ENCODE measurements at regions not wholly inside any gene's neighbourhood (a gene's known extent, or its start where the extent isn't known, plus 50 kb on each side); places are given as distances from the start of the nearest gene placed in this dataset.
"Not testable (repeated sequence)": the region's sequence is repeated elsewhere in the genome, so short reads cannot be mapped to it uniquely, and the experiment has no call there.

DNA sequence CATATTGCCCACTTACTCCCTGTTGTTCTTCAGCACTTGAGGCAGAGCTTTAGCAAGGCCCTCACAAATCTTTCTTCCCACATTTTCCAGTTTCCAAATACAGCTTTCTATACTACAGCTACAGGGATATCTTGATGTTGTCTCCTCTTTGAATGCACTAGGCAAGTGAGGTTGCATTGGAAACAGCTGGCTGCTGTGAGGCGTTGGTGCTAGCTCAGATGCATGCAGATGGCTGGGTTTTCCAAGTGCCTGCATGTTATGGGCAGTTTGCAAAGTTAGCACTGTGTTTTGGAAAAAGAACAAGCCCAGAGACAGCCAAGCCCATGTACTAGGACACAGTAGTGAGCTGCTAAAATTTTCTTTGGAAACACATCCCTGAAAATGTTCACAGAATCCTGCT is 315.1 kb upstream of the RASGEF1B start:
- Histone ChIP-seq H3K36me3 (ENCODE audit: control insufficient read depth in 2 of 2, extremely low read depth in 1 of 2, insufficient read depth in 1 of 2, low read length in 1 of 2) (no peaks in the 10 kb centered on the region), H3K27me3 (replicated peaks in 1 of 2; ENCODE audit: control insufficient read depth in 2 of 2, extremely low read depth in 1 of 2, insufficient read depth in 2 of 2, low read length in 1 of 2) (no peaks in the 10 kb centered on the region), H3K4me3 (ENCODE audit: control insufficient read depth in 1 of 2, extremely low read depth in 1 of 2, low read length in 1 of 2) (no peak overlapping the region), H3K4me1 (ENCODE audit: control insufficient read depth in 1 of 2, extremely low read depth in 1 of 2, insufficient read depth in 2 of 2, low read length in 2 of 2) (peaks cover 3 to 5% of the 10 kb centered on the region in 2 experiments), H3K27ac (ENCODE audit: low read length) (no peak overlapping the region), H3K9me3 (no peaks in the 10 kb centered on the region)
- Mint-ChIP-seq H3K36me3 (no peaks in the 10 kb centered on the region), H3K4me3 (no peak overlapping the region), H3K9me3 (no peaks in the 10 kb centered on the region), H3K27me3 (no peaks in the 10 kb centered on the region), H3K27ac (no peak overlapping the region), H3K4me1 (peaks cover 6 to 14% (median 14%) of the 10 kb centered on the region in 3 donors)
- CTCF ChIA-PET = no interaction called here
- ATAC-seq (replicated peaks in 1 of 4) (no peak), DNase-seq (no peak)
- 83% methylated on average over 1 of the region's 1 CpG for WGBS (ENCODE audit: insufficient coverage)
- POLR2A ChIA-PET = no interaction called here

GRCh38 chr4:81786063-81786763 is 314.5 kb upstream of the RASGEF1B start:
- DNase-seq (no peak), ATAC-seq (replicated peaks in 1 of 4) (no peak)
- H3K27ac Mint-ChIP-seq = no peak overlapping the region
- no peak overlapping the region for H3K4me3 Mint-ChIP-seq
- no peaks in the 10 kb centered on the region for H3K27me3 Mint-ChIP-seq
- Histone ChIP-seq H3K36me3 (ENCODE audit: control insufficient read depth in 2 of 2, extremely low read depth in 1 of 2, insufficient read depth in 1 of 2, low read length in 1 of 2) (no peaks in the 10 kb centered on the region), H3K27ac (ENCODE audit: low read length) (no peak overlapping the region), H3K4me1 (ENCODE audit: control insufficient read depth in 1 of 2, extremely low read depth in 1 of 2, insufficient read depth in 2 of 2, low read length in 2 of 2) (peaks cover 3 to 5% of the 10 kb centered on the region in 2 experiments), H3K4me3 (ENCODE audit: control insufficient read depth in 1 of 2, extremely low read depth in 1 of 2, low read length in 1 of 2) (no peak overlapping the region), H3K27me3 (replicated peaks in 1 of 2; ENCODE audit: control insufficient read depth in 2 of 2, extremely low read depth in 1 of 2, insufficient read depth in 2 of 2, low read length in 1 of 2) (no peaks in the 10 kb centered on the region), H3K9me3 (no peaks in the 10 kb centered on the region)
- WGBS (ENCODE audit: insufficient coverage) = 50% methylated on average over 2 of the region's 4 CpGs
- H3K36me3 Mint-ChIP-seq = no peaks in the 10 kb centered on the region
- H3K4me1 Mint-ChIP-seq = peaks cover 6 to 14% (median 14%) of the 10 kb centered on the region in 3 donors
- ChIA-PET POLR2A (no interaction called here), CTCF (no interaction called here)
- H3K9me3 Mint-ChIP-seq = no peaks in the 10 kb centered on the region

GRCh38 chr4:81785338-81785737 is 313.6 kb upstream of the RASGEF1B start:
- DNase-seq (no peak), ATAC-seq (replicated peaks in 1 of 4) (no peak)
- H3K27ac ChIP-seq (ENCODE audit: low read length) = no peak overlapping the region
- no peaks in the 10 kb centered on the region for H3K27me3 ChIP-seq (replicated peaks in 1 of 2; ENCODE audit: control insufficient read depth in 2 of 2, extremely low read depth in 1 of 2, insufficient read depth in 2 of 2, low read length in 1 of 2)
- H3K4me1 Mint-ChIP-seq = peaks cover 6 to 14% (median 9%) of the 10 kb centered on the region in 3 donors
- no peak overlapping the region for H3K27ac Mint-ChIP-seq
- H3K36me3 Mint-ChIP-seq = no peaks in the 10 kb centered on the region
- no peak overlapping the region for H3K4me3 ChIP-seq (ENCODE audit: control insufficient read depth in 1 of 2, extremely low read depth in 1 of 2, low read length in 1 of 2)
- ChIA-PET POLR2A (no interaction called here), CTCF (no interaction called here)
- H3K27me3 Mint-ChIP-seq = no peaks in the 10 kb centered on the region
- no peaks in the 10 kb centered on the region for H3K9me3 ChIP-seq
- 100% methylated on average over 2 of the region's 4 CpGs for WGBS (ENCODE audit: insufficient coverage)
- no peaks in the 10 kb centered on the region for H3K36me3 ChIP-seq (ENCODE audit: control insufficient read depth in 2 of 2, extremely low read depth in 1 of 2, insufficient read depth in 1 of 2, low read length in 1 of 2)
- H3K4me3 Mint-ChIP-seq = no peak overlapping the region
- H3K9me3 Mint-ChIP-seq = no peaks in the 10 kb centered on the region
- H3K4me1 ChIP-seq (ENCODE audit: control insufficient read depth in 1 of 2, extremely low read depth in 1 of 2, insufficient read depth in 2 of 2, low read length in 2 of 2) = peaks cover 3 to 5% of the 10 kb centered on the region in 2 experiments

GRCh38 chr4:81783558-81783957 is 311.9 kb upstream of the RASGEF1B start:
- no peak for ATAC-seq (replicated peaks in 1 of 4)
- H3K9me3 Mint-ChIP-seq = no peaks in the 10 kb centered on the region
- H3K4me3 Mint-ChIP-seq = no peak overlapping the region
- no CpG with 5 or more reads among the region's 2 CpGs for WGBS (ENCODE audit: insufficient coverage)
- no peaks in the 10 kb centered on the region for H3K4me1 ChIP-seq (ENCODE audit: control insufficient read depth in 1 of 2, extremely low read depth in 1 of 2, insufficient read depth in 2 of 2, low read length in 2 of 2)
- no peak overlapping the region for H3K27ac Mint-ChIP-seq
- H3K4me1 Mint-ChIP-seq = no peaks in the 10 kb centered on the region
- no peak overlapping the region for H3K4me3 ChIP-seq (ENCODE audit: control insufficient read depth in 1 of 2, extremely low read depth in 1 of 2, low read length in 1 of 2)
- CTCF ChIA-PET = interaction anchor here in 1 of 2 donors (0.6 kb wide), 1 partner anchor 8 kb away, joined by 9 read pairs; no protein-coding TSS in a partner anchor
- DNase-seq = no peak
- H3K27ac ChIP-seq (ENCODE audit: low read length) = no peak overlapping the region
- no peaks in the 10 kb centered on the region for H3K9me3 ChIP-seq
- POLR2A ChIA-PET = interaction anchor here in 1 of 2 donors (0.6 kb wide), 1 partner anchor 803 kb away, joined by 3 read pairs; no protein-coding TSS in a partner anchor
- H3K36me3 ChIP-seq (ENCODE audit: control insufficient read depth in 2 of 2, extremely low read depth in 1 of 2, insufficient read depth in 1 of 2, low read length in 1 of 2) = no peaks in the 10 kb centered on the region
- H3K36me3 Mint-ChIP-seq = no peaks in the 10 kb centered on the region
- H3K27me3 ChIP-seq (replicated peaks in 1 of 2; ENCODE audit: control insufficient read depth in 2 of 2, extremely low read depth in 1 of 2, insufficient read depth in 2 of 2, low read length in 1 of 2) = no peaks in the 10 kb centered on the region
- H3K27me3 Mint-ChIP-seq = no peaks in the 10 kb centered on the region

DNA sequence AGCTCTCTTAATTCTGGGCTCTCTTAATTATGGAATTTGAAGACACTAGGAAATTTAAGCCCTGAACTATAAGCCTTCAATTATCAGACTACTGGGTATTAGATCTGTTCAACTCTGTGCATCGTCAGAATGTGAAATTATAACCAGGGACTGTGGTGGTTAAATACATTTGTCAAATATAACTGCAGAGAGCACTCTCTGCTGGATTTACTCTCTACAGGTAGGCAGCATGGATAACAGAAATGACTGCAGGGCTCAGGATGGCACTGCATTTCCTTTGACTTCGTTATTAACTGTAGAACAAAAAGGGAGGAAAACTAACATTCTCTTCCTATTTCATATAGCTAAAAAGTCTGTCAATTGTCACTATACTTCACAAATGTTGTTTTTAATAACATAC is 310.1 kb upstream of the RASGEF1B start:
- Mint-ChIP-seq H3K9me3 (no peaks in the 10 kb centered on the region), H3K27me3 (no peaks in the 10 kb centered on the region), H3K4me1 (no peaks in the 10 kb centered on the region), H3K4me3 (no peak overlapping the region), H3K36me3 (no peaks in the 10 kb centered on the region), H3K27ac (no peak overlapping the region)
- Histone ChIP-seq H3K9me3 (no peaks in the 10 kb centered on the region), H3K27ac (ENCODE audit: low read length) (no peak overlapping the region), H3K36me3 (ENCODE audit: control insufficient read depth in 2 of 2, extremely low read depth in 1 of 2, insufficient read depth in 1 of 2, low read length in 1 of 2) (no peaks in the 10 kb centered on the region), H3K4me3 (ENCODE audit: control insufficient read depth in 1 of 2, extremely low read depth in 1 of 2, low read length in 1 of 2) (no peak overlapping the region), H3K4me1 (ENCODE audit: control insufficient read depth in 1 of 2, extremely low read depth in 1 of 2, insufficient read depth in 2 of 2, low read length in 2 of 2) (no peaks in the 10 kb centered on the region), H3K27me3 (replicated peaks in 1 of 2; ENCODE audit: control insufficient read depth in 2 of 2, extremely low read depth in 1 of 2, insufficient read depth in 2 of 2, low read length in 1 of 2) (no peaks in the 10 kb centered on the region)
- ATAC-seq (replicated peaks in 1 of 4) (no peak), DNase-seq (no peak)
- ChIA-PET CTCF (no interaction called here), POLR2A (interaction anchor here in 1 of 2 donors (0.6 kb wide), 1 partner anchor 314 kb away, joined by 3 read pairs; no protein-coding TSS in a partner anchor)
- WGBS (ENCODE audit: insufficient coverage) = no CpG with 5 or more reads among the region's 2 CpGs

GRCh38 chr4:81777718-81778117 is 306.0 kb upstream of the RASGEF1B start:
- no CpG with 5 or more reads among the region's 3 CpGs for WGBS (ENCODE audit: insufficient coverage)

More at GRCh38 chr4:81777718-81778117, 306.0 kb upstream of the RASGEF1B start:
- not testable (repeated sequence) for H3K27ac ChIP-seq (ENCODE audit: low read length); H3K9me3 ChIP-seq; H3K4me1 ChIP-seq (ENCODE audit: control insufficient read depth in 1 of 2, extremely low read depth in 1 of 2, insufficient read depth in 2 of 2, low read length in 2 of 2); H3K4me1 Mint-ChIP-seq; H3K27me3 ChIP-seq (replicated peaks in 1 of 2; ENCODE audit: control insufficient read depth in 2 of 2, extremely low read depth in 1 of 2, insufficient read depth in 2 of 2, low read length in 1 of 2); H3K36me3 ChIP-seq (ENCODE audit: control insufficient read depth in 2 of 2, extremely low read depth in 1 of 2, insufficient read depth in 1 of 2, low read length in 1 of 2); H3K27me3 Mint-ChIP-seq; H3K9me3 Mint-ChIP-seq; H3K4me3 ChIP-seq (ENCODE audit: control insufficient read depth in 1 of 2, extremely low read depth in 1 of 2, low read length in 1 of 2); DNase-seq; H3K36me3 Mint-ChIP-seq; ATAC-seq (replicated peaks in 1 of 4); H3K4me3 Mint-ChIP-seq; H3K27ac Mint-ChIP-seq
- POLR2A ChIA-PET = interaction anchor here (0.6 kb wide), 2 partner anchors 110 to 118 kb away, joined by 3 to 4 read pairs; no protein-coding TSS in a partner anchor
- CTCF ChIA-PET = interaction anchor here in 1 of 2 donors (0.8 kb wide), 1 partner anchor 90 kb away, joined by 3 read pairs; no protein-coding TSS in a partner anchor

Data from T-cell (primary cell).